HUDEP-2 (cell line): ENCODE measurements at regions not wholly inside any gene's neighbourhood (a gene's known extent, or its start where the extent isn't known, plus 50 kb on each side); places are given as distances from the start of the nearest gene placed in this dataset.
"Not testable (repeated sequence)": the region's sequence is repeated elsewhere in the genome, so short reads cannot be mapped to it uniquely, and the experiment has no call there.

ENCODE experiments used
- DNase-seq, 76 experiments: peaks; one replicate each; lab custom pipeline; 2025; ENCODE audit not compliant: unreplicated experiment in 76 of 76; lab: John Stamatoyannopoulos, UW

- no peak for DNase-seq
These were observed 482.0 kb downstream of the DTWD2 start for GRCh38 chr5:118506217-118506852.

DNA sequence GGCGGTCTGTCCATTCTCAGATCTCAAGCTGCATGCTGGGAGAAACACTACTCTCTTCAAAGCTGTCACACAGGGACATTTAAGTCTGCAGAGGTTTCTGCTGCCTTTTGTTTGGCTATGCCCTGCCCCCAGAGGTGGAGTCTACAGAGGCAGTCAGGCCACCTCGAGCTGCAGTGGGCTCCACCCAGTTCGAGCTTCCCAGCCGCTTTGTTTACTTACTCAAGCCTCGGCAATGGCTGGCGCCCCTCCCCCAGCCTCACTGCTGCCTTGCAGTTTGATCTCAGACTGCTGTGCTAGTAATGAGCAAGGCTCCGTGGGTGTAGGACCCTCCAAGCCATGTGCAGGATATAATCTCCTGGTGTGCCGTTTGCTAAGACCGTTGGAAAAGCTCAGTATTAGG is 486.1 kb downstream of the DTWD2 start:
- not testable (repeated sequence) for DNase-seq

DNA sequence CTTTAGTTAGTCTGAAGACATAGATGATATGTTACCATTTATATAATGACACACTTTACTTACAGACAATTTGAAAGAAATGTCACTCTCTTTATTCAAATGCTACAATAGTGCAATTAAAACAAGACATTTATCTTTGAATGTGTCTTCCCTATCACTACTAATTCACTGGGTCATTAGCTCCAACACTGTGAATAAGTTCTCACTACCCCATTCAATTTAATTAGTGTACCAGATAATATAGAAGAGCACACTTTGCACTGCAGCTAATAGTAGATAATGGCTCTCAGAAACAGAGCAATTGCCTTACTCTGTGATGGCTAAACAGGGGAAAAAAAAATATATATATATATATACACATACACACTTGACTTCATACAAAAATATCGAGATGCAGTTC is 497.0 kb downstream of the DTWD2 start:
- no peak for DNase-seq

DNA sequence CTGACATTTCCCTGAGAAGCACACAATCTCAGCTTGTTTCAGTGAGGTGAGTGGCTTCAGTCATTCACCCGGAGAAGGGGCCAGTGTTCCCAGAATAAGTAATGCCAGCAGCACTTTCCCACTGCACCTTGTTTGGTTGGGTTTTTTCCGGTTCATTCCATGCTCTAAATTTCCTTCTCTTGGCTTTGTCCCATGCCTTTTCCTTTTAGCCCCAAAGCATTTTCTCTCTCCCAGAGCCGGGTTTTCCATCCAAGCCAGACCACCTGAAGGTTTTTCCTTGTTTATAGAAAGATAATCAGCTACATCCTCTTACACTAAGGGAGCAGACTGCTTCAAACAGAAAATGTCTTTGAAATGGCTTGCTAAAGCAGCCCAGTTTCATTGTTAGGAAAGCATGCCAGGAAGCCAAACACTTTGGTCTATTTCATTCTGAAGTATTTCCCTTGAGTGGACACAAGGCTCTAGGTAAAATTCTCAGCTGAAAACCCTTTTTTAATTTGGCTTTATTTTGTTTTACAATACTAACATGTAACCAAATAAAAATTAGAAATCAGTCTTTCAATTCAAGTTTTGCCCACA is 501.6 kb downstream of the DTWD2 start:
- DNase-seq = no peak

- DNase-seq = no peak
These were observed 509.1 kb downstream of the DTWD2 start for GRCh38 chr5:118479285-118479684.

DNA sequence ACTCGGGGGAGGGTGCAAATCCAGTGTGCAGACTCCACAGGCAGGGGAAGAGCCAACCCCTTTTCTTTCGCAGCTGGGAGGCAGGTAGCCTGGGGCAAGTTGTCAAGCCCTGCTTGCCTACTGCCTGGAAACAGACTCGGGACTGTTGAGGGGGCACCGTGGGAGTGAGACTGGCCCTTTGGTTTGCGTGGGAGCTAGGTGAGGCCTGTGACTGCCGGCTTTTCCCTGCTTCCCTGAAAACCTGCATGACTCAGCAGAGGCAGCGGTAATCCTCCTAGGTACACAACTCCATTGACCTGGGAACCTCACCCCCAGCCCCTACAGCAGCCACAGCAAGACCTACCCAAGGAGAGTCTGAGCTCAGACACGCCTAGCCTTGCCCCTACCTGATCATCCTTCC is 509.5 kb downstream of the DTWD2 start:
- DNase-seq = no peak

DNA sequence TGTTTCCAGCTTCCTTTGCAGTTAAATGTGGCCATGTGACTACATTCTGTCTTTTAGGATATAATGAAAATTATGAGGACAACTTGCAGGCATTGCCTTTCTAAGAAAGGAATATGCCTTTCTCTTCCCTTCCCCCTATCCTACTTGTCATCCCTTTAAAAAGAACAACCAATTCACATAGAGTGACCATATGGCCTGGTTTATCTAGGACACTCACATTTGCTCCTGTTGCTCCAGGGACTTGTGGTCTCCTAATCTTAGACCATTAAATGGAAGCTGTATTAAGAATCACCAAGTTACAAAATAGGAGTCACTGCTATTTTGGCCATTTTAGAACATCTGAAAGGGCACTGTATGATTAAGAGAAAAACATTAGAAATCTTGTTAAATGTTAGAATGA is 520.3 kb downstream of the DTWD2 start:
- no peak for DNase-seq

GRCh38 chr5:118467103-118467502 is 521.2 kb downstream of the DTWD2 start:
- DNase-seq = no peak

- no peak for DNase-seq
These were observed 521.9 kb downstream of the DTWD2 start for GRCh38 chr5:118466418-118466817.

- DNase-seq = not testable (repeated sequence)
These were observed 526.1 kb downstream of the DTWD2 start for GRCh38 chr5:118462276-118462675.

GRCh38 chr5:118461436-118461835 is 526.9 kb downstream of the DTWD2 start:
- DNase-seq = no peak

DNA sequence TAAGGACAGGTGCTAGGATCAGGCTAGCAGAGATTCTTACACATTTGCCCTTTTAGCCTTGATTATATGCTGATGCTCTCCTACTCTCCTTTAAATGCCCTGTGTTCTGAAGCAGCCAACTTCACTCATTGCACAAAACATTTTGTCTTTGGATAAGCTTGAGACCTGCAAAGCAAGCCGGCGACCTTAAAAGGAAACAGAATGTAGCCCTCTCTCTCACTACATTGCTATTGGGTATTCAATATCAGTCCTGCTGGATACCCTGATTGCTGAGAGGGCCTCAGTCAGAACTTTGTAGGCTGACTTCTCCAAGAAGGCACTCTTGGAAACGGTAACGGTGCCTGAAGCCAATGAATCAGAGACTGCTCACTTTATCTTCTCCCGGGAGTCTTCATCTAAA is 528.9 kb downstream of the DTWD2 start:
- DNase-seq = no peak

GRCh38 chr5:118456085-118456484 is 532.3 kb downstream of the DTWD2 start:
- DNase-seq = no peak

DNA sequence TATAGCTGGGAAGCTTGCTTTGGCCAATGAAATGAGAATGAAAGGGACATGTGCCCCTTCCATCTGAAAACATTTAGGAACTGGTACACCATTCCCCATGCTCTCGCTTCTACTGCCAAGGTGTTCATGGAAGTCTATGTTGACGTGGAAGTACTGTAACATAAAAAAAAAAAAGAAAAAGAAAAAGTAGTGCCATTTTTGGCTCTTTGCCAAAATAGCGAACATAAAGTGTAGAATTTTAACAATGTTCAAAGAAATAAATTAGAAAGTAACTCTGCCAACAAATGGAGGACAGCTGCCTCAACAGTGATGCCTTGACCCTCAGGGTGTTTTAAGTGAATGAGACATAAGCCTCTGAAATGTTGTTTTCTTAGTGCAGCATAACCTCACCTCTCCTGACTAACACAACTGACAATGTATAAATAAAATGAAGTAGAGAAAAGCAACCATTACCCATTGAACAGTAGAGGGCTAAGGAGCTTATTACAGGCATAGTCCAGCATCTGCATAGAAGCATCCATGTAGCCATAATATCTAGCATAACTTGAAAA is 536.6 kb downstream of the DTWD2 start:
- no peak for DNase-seq

DNA sequence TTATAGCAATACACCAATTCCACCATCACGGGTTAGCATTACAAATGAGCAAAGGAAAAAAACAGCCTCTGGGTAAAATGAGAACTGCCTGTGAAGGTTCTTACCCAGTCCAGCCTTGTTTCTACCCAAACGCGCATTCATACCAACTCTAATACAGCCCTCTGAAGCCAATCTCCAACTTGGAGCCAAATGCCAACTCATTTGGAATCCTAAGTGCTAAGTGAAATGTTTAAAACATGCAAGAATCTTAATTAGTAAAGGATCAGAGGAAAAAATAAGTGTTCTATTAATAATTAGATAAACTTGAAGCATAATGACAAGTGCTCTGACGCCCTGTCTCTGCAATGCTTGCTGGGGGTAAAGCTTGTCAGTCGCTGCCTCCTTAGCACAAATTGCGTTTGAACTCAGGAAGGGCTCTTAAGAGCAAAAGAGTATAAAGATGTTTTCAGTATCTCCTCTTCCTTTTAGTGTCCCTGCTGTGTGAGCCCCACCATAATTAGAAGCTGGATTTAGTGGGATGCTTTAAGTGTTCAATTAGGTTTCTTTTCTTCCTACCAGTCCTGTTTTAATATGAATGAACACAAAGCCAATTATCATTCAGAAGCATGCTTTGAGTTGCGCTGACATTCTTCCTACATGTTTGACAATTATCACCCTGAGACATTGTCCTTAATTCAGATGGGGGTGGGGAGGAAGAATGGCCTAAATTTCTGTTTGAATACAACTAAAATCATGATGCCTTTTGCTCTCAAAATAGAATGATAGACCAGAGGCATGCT is 537.6 kb downstream of the DTWD2 start:
- DNase-seq = no peak

GRCh38 chr5:118447350-118447749 is 541.0 kb downstream of the DTWD2 start:
- DNase-seq = no peak

DNA sequence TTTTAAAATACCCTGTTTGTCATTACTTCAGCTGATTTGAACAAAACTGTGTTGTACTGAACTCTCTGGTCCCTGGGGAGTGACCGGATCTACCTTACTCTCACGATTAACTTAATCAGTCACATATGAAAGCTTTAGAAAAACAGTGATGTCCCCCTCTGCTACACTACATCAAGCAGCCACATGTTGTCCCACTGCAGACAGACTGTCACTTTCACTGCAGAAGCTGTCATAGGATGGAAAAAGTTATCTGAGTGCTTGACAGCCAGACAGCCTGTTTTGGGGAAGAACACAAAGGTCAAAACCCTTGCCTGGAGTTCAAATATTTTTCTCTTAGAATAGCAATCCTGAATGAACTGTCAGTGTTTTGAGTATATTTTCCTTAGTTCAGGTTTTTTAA is 546.4 kb downstream of the DTWD2 start:
- DNase-seq = no peak

GRCh38 chr5:118441034-118441433 is 547.3 kb downstream of the DTWD2 start:
- DNase-seq = no peak

DNA sequence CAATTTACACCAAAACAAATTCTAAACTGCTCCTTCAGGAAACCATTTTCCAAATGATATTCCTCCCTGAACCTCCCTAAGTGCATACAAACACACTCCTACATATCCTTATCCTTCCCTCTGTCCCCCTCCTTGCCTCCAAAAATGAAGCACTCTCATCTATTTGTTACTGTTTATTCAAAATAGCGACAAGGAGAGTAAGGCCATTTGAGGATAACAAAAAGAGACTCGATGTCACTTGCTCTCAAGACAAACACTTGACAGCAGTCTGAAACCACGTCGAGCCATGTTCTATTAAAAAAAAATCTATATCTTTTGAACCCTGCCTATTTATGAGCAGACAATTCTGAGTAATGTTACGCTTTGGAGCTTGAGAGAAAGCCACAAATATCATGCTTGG is 547.9 kb downstream of the DTWD2 start:
- no peak for DNase-seq

- no peak for DNase-seq
These were observed 548.5 kb downstream of the DTWD2 start for GRCh38 chr5:118439831-118440230.

DNA sequence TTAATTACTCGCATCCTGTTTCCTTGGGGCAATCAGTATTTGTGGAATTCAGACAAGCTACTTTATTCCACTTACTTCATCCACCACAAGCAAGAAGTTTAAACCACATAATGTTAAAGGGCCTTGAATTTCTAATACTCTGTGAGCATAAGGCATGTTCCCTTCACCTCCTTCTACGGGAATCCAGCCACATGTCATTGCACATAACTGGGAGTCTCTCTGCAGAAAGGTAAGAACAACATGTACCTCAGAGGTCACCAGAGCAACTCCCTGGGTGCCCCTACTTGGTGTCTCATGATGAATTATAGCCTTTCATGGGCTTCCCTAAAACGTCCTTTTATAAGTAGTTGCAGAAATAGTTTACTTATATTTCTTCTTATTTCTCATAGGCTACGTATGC is 553.2 kb downstream of the DTWD2 start:
- no peak for DNase-seq

DNA sequence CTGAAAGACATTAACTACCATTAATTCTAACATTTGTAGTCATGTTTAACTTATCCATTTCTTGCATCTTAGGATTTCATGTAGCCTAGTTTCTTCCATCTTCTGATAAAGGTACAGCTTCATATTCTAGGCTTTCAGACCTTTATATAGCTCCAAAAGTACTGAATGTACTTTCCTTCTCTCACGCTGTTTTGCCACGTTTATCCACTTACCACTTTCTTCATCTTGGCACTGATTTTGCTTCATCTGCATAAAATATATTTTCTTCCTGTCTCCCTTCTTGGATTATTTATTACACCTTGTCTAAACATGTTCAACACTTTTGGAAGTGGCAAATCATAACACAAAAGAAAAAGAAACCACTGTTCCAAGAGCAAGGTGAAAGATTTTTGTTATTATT is 553.8 kb downstream of the DTWD2 start:
- no peak for DNase-seq
